DND-41 (cell line): ENCODE measurements at regions not wholly inside any gene's neighbourhood (a gene's known extent, or its start where the extent isn't known, plus 50 kb on each side); places are given as distances from the start of the nearest gene placed in this dataset.
"Not testable (repeated sequence)": the region's sequence is repeated elsewhere in the genome, so short reads cannot be mapped to it uniquely, and the experiment has no call there.

ENCODE experiments used
- ATAC-seq: fragments of 200-7000 bp; cut with Tn5 transposase; 3 replicates; pipeline ENCODE4 v1.9.1; 2021; ENCODE audit warnings: low read depth; ENCODE audit not compliant: insufficient read depth
- DNase-seq: peaks from one replicate; pipeline ENCODE4 v3.0.0-alpha.2; 2020
- H2AFZ ChIP-seq: 2 replicates; pipeline ENCODE4 v1.6.0; 2012; ENCODE audit warnings: low read depth, low read length
- H3K27ac ChIP-seq: 2 replicates; pipeline ENCODE4 v1.5.1; 2012; ENCODE audit warnings: low read length, inconsistent platforms
- H3K27me3 ChIP-seq: fragments of 200-600 bp; sonication (generic); 2 replicates; pipeline ENCODE4 v1.6.0; 2012; ENCODE audit warnings: low read length, mild to moderate bottlenecking, inconsistent platforms; ENCODE audit not compliant: insufficient read depth, poor library complexity
- H3K36me3 ChIP-seq: 2 replicates; pipeline ENCODE4 v1.5.1; 2012; ENCODE audit warnings: low read length, inconsistent platforms; ENCODE audit not compliant: insufficient read depth
- H3K4me1 ChIP-seq: 2 replicates; pipeline ENCODE4 v1.5.1; 2012; ENCODE audit warnings: mild to moderate bottlenecking, low read length; ENCODE audit not compliant: insufficient read depth
- H3K4me2 ChIP-seq: 2 replicates; pipeline ENCODE4 v1.6.0; 2012; ENCODE audit warnings: mild to moderate bottlenecking, moderate library complexity, low read length, inconsistent platforms; ENCODE audit not compliant: insufficient read depth
- H3K4me3 ChIP-seq, 2 experiments: fragments of 200-600 bp in 1 of 2; shearing (Covaris generic) in 1 of 2; 2 replicates each; pipeline ENCODE4 v1.5.1; 2012 to 2016; ENCODE audit warnings: inconsistent platforms in 2 of 2, low read length in 2 of 2, mild to moderate bottlenecking in 2 of 2, low read depth in 1 of 2, moderate library complexity in 1 of 2
- H3K79me2 ChIP-seq: 2 replicates; pipeline ENCODE4 v1.6.0; 2012; ENCODE audit warnings: low read length, inconsistent platforms; ENCODE audit not compliant: insufficient read depth
- H3K9ac ChIP-seq: 2 replicates; pipeline ENCODE4 v1.6.0; 2012; ENCODE audit warnings: low read depth, mild to moderate bottlenecking, inconsistent platforms, low read length, moderate library complexity
- H3K9me3 ChIP-seq: 2 replicates; pipeline ENCODE4 v1.5.1; 2012; ENCODE audit warnings: low read length, moderate library complexity, mild to moderate bottlenecking, inconsistent platforms; ENCODE audit not compliant: insufficient read depth, severe bottlenecking
- H4K20me1 ChIP-seq: 2 replicates; pipeline ENCODE4 v1.6.0; 2012; ENCODE audit warnings: low read length; ENCODE audit not compliant: insufficient read depth
- EZH2 ChIP-seq: IDR thresholded peaks from 3 replicates; pipeline ENCODE4 v1.6.1; 2012; ENCODE audit warnings: borderline replicate concordance, low read depth, mild to moderate bottlenecking, moderate library complexity, low read length, inconsistent platforms; ENCODE audit not compliant: severe bottlenecking
- TF ChIP-seq, protein P1 (sequence below): IDR thresholded peaks from 2 replicates; pipeline ENCODE4 v1.5.1; 2012; ENCODE audit warnings: borderline replicate concordance, low read length, moderate library complexity, mild to moderate bottlenecking; ENCODE audit not compliant: poor library complexity, severe bottlenecking; ENCODE audit errors: extremely low read depth

DNA sequence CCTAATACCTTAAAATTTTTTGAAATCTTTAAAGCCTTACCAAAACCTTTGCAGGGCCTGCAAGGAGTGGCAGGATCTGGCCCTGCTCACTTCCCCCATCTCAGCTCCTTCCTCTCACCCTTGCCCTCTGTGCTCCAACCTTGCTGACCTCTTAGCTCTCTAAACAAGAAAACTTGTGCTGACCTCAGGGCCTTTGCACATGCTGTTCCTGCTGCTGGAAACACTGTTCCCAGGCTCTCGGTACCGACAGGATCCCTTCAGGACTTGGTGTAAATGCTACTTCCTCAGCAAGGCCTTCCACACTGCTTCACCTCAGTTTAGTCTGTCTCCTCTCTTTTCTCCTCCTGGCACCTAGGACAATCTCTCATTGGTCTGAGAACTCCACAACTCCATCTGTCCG, 155.4 kb upstream of the IQSEC1 start:
- ATAC-seq, result no peak
- Histone ChIP-seq H3K27ac (no peak overlapping the region), H3K36me3 (no peaks in the 10 kb centered on the region)

DNA sequence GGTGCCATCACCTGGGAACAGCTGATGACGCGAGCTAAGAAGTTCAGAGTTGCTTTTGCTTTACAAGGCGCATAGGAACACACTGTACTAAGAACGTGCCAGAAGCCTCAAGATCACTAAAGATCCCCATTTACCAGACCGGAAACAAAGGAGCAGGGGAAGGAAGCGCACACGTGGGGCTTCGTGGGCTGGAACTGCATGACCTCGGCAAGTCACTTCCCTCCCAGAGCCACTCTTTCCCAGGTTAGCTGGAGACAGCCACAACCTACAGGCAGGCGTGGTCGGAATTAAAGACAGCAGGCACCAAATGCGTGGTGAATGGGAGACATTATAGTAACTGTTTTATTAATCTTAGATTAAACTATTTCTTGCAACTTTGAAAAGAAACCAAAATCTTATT, 154.9 kb upstream of the IQSEC1 start:
- not testable (repeated sequence) for H3K4me3 ChIP-seq, H3K27ac ChIP-seq, DNase-seq, H3K27me3 ChIP-seq, H3K4me1 ChIP-seq, H2AFZ ChIP-seq, H3K79me2 ChIP-seq, H4K20me1 ChIP-seq, H3K9me3 ChIP-seq, H3K36me3 ChIP-seq, H3K4me2 ChIP-seq, H3K9ac ChIP-seq, ATAC-seq

More for the DNA sequence above, 155.4 kb upstream of the IQSEC1 start:
- DNase-seq, result no peak
- no peaks in the 10 kb centered on the region for H3K27me3 ChIP-seq
- no peaks in the 10 kb centered on the region for H3K79me2 ChIP-seq
- H3K4me1 ChIP-seq, result peaks cover 10% of the 10 kb centered on the region
- TF ChIP-seq, protein P1, sequence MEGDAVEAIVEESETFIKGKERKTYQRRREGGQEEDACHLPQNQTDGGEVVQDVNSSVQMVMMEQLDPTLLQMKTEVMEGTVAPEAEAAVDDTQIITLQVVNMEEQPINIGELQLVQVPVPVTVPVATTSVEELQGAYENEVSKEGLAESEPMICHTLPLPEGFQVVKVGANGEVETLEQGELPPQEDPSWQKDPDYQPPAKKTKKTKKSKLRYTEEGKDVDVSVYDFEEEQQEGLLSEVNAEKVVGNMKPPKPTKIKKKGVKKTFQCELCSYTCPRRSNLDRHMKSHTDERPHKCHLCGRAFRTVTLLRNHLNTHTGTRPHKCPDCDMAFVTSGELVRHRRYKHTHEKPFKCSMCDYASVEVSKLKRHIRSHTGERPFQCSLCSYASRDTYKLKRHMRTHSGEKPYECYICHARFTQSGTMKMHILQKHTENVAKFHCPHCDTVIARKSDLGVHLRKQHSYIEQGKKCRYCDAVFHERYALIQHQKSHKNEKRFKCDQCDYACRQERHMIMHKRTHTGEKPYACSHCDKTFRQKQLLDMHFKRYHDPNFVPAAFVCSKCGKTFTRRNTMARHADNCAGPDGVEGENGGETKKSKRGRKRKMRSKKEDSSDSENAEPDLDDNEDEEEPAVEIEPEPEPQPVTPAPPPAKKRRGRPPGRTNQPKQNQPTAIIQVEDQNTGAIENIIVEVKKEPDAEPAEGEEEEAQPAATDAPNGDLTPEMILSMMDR, result no peak
- TF ChIP-seq EZH2, result no peak
- H3K4me3 ChIP-seq, result no peak overlapping the region
- H3K9me3 ChIP-seq, result no peaks in the 10 kb centered on the region
- no peaks in the 10 kb centered on the region for H4K20me1 ChIP-seq
- no peak overlapping the region for H3K9ac ChIP-seq
- no peak overlapping the region for H3K4me2 ChIP-seq
- no peak overlapping the region for H2AFZ ChIP-seq

DNA sequence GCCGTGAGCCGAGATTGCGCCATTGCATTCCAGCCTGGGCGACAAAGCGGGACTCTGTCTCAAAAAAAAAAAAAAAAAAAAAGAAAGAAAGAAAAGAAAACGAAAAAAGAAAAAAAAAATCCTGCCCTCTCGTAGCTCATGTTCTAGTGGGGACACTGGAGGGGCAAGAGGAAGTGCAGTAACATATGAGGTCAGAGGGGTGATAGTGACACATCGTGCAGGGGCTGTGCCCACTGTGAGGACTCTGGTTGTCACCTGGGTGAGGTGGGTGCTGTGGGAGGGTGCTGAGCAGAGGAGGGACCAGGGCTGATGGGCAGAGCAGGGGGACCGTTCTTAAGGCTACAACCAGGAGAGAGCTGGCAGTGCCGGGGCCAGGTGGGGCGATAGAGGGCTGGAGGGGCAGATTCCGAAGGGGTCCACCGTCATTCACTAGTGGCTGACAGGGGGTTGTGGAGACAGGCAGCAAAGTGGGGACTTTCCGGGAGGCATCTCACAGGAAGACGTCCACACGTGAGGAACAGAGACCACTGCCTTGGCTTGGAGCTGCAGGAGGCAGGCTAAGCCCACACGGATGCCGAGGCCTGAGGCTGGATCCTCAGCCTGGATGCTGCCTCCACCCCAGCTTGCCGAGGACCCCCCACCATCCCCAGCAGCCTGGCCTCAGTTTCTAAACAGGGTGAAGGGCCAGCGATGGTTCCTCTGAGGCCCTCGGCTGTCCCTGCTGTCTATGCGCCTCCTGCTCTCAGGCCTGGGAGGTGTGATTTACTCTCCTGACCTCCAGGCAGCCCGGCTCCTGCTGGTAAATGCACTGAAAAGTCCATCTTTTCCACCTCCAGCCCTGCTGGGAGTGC, 154.3 kb upstream of the IQSEC1 start:
- H3K9ac ChIP-seq, result no peak overlapping the region
- H3K4me3 ChIP-seq, result no peak overlapping the region
- DNase-seq (no peak), ATAC-seq (no peak)
- no peaks in the 10 kb centered on the region for H3K9me3 ChIP-seq
- H4K20me1 ChIP-seq, result no peaks in the 10 kb centered on the region
- TF ChIP-seq, protein P1, result no peak
- no peak for TF ChIP-seq EZH2
- H3K27ac ChIP-seq, result no peak overlapping the region
- H3K4me1 ChIP-seq, result 0 out of 2 replicates have a peak, but pooled peaks cover 7% of the 10 kb centered on the region
- H3K4me2 ChIP-seq, result no peak overlapping the region
- no peaks in the 10 kb centered on the region for H3K79me2 ChIP-seq
- H3K36me3 ChIP-seq, result no peaks in the 10 kb centered on the region
- H2AFZ ChIP-seq, result no peak overlapping the region
- no peaks in the 10 kb centered on the region for H3K27me3 ChIP-seq

DNA sequence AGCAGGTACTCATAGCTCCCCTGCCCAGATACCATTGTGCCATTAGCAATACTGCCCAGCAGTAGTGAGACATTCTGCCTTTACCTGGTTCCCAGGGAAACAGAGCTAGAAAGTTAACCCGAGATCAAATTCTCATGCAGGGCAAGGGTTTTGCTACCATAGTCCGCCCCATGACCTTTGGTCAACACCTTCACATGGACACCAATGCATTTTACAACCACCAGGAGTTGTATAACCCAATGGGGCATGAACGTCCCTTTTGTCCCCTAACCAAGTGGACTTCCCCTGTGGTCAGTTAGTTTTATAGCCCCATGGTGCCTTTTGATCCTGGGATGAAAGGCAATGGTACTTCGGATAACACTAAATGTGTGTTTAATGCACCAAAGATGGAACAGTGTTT, 151.7 kb upstream of the IQSEC1 start:
- no peaks in the 10 kb centered on the region for H3K36me3 ChIP-seq

More for the DNA sequence above, 151.7 kb upstream of the IQSEC1 start:
- no peak overlapping the region for H2AFZ ChIP-seq
- 0 out of 2 replicates have a peak, but pooled peaks cover 7% of the 10 kb centered on the region for H3K4me1 ChIP-seq
- H3K27me3 ChIP-seq, result no peaks in the 10 kb centered on the region
- H3K79me2 ChIP-seq, result no peaks in the 10 kb centered on the region
- no peak overlapping the region for H3K4me3 ChIP-seq
- no peaks in the 10 kb centered on the region for H3K9me3 ChIP-seq
- TF ChIP-seq, protein P1, result no peak
- TF ChIP-seq EZH2, result no peak
- DNase-seq (no peak), ATAC-seq (no peak)
- H3K4me2 ChIP-seq, result no peak overlapping the region
- H3K27ac ChIP-seq, result no peak overlapping the region
- H3K9ac ChIP-seq, result no peak overlapping the region
- H4K20me1 ChIP-seq, result no peaks in the 10 kb centered on the region
